Adrenal gland (tissue), 5 donors: ENCODE measurements at regions not wholly inside any gene's neighbourhood (a gene's known extent, or its start where the extent isn't known, plus 50 kb on each side); places are given as distances from the start of the nearest gene placed in this dataset.

Experiments
- CTCF ChIP-seq, 6 experiments: fragments of 450-650 bp in 4 of 6; fragments of 200-600 bp in 2 of 6; sonication (generic) in 1 of 6; IDR thresholded peaks; 1 replicate in 5 of 6; 2 replicates in 1 of 6; pipeline versions ENCODE4 v1.5.1 to v1.8.0; 2016 to 2021; ENCODE audit warnings: antibody characterized with exemption in 6 of 6, mild to moderate bottlenecking in 2 of 6, moderate library complexity in 1 of 6
- POLR2A ChIP-seq, 2 donors: fragments of 450-650 bp; IDR thresholded peaks; one replicate each; pipeline ENCODE4 v1.6.1; 2017; ENCODE audit warnings: antibody characterized with exemption in 2 of 2, mild to moderate bottlenecking in 2 of 2, moderate library complexity in 1 of 2
- donor health status: DM: no; HTN: no; CAD: no.

- TF ChIP-seq CTCF (IDR thresholded peaks at IDR 0.05) (no peak), POLR2A (IDR thresholded peaks at IDR 0.05) (no peak)
Measured at GRCh38 chr11:127568891-127569290, 568.3 kb upstream of the KIRREL3 start.
